HG03097 (cell line): ENCODE measurements at regions not wholly inside any gene's neighbourhood (a gene's known extent, or its start where the extent isn't known, plus 50 kb on each side); places are given as distances from the start of the nearest gene placed in this dataset.

ENCODE experiments used
- ATAC-seq: cut with Tn5 transposase; IDR thresholded peaks from one replicate; pipeline ENCODE4 v1.9.1; 2021; ENCODE audit not compliant: unreplicated experiment, low FRiP score

GRCh38 chr13:26839682-26840081 lies 79.1 kb upstream of the GPR12 start:
- ATAC-seq = no peak

- no peak for ATAC-seq
Measured at GRCh38 chr13:26838821-26839220, 78.2 kb upstream of the GPR12 start.

GRCh38 chr13:26837997-26838396 lies 77.4 kb upstream of the GPR12 start:
- no peak for ATAC-seq

DNA sequence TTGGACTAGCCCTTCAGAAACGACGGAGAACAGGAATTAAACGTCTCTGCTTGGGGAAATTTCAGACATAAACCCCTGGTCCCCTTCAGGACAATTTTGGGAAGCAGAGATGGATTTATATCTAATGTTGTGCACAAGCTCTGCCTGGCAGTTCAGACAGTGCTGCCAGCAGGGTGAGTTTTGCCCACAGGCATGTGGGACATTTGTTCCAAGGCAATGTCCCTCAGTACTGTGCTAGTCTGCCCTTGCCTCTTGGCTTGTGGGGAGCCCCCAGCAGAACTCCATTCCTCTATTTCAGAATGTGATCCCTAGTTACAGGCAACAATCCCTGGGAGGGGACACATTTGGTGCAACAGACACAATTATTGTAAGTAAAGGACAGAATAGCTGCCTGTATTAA lies 76.5 kb upstream of the GPR12 start:
- no peak for ATAC-seq

GRCh38 chr13:26836626-26837025 lies 76.0 kb upstream of the GPR12 start:
- ATAC-seq = no peak

- ATAC-seq = no peak
Measured at GRCh38 chr13:26834646-26835045, 74.1 kb upstream of the GPR12 start.

- no peak for ATAC-seq
Measured at GRCh38 chr13:26831336-26831908, 70.8 kb upstream of the GPR12 start.

DNA sequence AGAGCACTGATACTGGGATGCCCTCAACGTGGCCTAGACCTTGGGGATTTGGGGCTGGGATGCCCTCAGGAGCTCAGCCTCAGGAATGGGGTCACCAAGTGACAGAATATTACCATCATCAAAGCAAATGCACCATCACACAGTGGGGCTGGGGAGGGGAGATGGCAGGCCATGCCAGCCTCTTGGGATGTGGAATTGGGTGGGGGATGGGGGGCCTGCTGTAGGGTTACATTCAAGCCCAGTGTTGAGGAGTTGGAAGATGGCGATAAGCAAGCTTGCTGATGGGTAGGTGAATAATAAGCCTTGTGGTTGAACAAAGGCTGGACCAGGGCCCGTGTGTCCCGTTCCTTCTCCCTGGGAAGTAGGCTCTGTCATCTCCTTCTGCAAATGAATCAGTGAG lies 69.1 kb upstream of the GPR12 start:
- ATAC-seq = no peak

GRCh38 chr13:26824581-26824980 lies 64.0 kb upstream of the GPR12 start:
- ATAC-seq = no peak

DNA sequence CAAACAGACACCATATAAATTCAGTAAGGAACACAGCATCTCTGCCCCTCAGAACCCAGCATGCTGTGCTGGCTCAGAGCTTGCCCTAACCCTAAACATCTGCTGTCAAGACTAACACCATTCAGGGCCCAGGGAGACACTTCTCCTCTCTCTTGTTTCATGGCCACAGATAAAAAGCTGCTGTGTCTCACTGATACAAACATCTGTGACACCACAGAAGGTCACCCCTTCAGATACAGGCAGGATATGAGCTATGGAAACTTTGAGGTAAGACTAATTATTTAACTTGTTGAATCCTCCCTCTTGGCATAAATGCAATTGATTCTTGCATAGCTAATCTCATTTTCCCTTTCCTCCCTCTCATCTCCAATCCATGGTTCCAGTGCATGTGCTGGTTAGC lies 61.6 kb upstream of the GPR12 start:
- ATAC-seq = no peak

- no peak for ATAC-seq
Measured at GRCh38 chr13:26821672-26822071, 61.1 kb upstream of the GPR12 start.

DNA sequence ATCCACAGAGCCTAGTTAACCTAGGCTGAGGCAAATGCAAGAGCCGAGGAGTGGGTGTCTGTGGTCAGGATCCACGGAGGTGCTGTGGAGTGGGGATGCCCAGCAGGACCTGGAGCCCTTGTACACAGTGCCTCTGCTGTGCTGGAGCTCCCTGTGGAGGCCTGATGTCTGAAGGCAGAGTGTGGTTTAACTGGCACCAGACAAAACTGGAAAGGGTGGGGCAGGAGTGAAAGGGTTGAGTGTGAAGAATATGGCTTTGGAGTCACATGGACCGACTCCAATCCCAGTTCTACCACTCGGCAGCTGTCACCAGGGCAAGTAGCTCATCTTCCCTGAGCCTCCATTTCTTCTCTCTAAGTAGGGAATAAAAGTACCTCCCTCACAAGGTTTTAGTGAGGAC lies 60.3 kb upstream of the GPR12 start:
- ATAC-seq = no peak

DNA sequence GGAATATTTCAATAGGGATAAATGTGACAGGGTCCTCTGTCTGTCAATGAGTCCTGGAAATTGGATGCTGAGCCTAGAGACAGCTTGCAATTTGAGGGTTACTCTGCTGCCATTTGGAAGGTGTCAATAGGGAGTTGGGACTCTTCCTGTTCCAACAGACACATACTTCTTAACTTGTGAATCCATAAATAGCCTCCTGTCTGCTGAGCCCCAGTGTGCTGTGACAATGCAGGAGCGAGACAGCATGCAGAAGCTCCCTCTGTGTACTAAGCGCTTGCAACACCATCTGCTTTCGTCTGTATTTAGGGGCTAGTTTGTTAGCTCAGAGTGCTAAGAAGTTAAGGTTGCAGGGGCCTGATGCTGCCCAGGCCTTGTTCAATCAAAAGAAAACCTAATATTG lies 58.5 kb upstream of the GPR12 start:
- no peak for ATAC-seq

DNA sequence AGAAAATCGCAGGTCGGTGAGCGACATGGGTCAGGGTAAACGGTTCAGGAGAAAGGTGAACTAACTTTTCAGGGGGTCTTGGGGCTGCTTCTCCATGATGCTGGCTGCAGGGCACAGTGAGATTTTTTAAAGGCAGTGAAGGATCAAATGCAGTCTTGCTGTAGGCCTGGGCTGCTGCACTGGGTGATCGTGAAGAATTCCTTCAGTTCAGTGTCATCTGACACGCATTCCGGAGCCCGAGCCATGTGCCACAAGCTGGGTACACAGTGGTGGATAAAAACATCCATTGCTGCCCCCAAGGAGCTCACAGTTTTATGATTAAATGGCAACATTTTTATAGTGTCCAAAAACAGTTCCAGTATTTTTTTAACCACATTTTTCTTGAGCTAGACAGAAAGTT lies 56.3 kb upstream of the GPR12 start:
- ATAC-seq = no peak

- no peak for ATAC-seq
Measured at GRCh38 chr13:26813980-26814348, 53.4 kb upstream of the GPR12 start.

DNA sequence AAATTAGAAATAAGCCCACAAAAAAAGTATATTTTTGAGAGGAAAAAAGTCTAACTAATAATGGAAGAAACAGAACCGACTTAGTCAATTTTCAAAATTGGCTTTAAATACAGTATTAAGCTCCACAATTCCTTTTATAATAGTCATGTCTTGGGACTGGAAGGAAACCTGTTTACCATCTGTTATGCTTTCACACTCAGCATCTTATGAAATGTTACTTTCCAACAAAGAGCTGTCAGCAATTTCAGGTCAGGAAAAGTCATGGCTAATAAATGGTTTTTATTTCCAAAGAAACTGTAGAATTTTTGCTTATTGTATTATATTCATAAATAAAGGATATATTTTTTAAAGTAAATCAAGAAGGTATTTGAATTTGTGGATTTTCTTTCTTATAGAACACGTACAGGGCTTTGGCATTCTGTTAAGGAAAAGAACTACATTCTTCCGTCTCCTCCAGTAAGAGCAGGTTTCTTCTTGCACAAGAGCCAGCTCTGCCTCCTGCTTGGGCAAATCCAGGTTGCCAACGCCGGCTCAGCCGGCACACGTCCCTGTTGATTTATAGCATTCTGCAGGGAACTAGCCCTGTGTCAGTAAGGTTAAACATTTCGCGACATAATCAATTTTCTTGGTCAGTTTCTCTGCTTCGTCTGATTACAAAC lies 52.9 kb upstream of the GPR12 start:
- no peak for ATAC-seq

- no peak for ATAC-seq
Measured at GRCh38 chr13:26811581-26811980, 51.0 kb upstream of the GPR12 start.
